Omental fat pad (tissue), 3 donors: ENCODE measurements at regions not wholly inside any gene's neighbourhood (a gene's known extent, or its start where the extent isn't known, plus 50 kb on each side); places are given as distances from the start of the nearest gene placed in this dataset.

Experiments
- ATAC-seq: fragments of 150-250 bp; one replicate; pipeline ENCODE4 v1.9.1; 2016; ENCODE audit warnings: mild to moderate bottlenecking, moderate library complexity; ENCODE audit not compliant: low FRiP score
- DNase-seq: peaks from one replicate; pipeline ENCODE4 v3.0.0-alpha.2; 2019; ENCODE audit warnings: low spot score
- TF ChIP-seq, protein P1 (sequence below), 3 donors: fragments of 450-650 bp; IDR thresholded peaks; one replicate each; pipeline ENCODE4 v1.5.1; 2016 to 2017; ENCODE audit warnings: antibody characterized with exemption in 3 of 3, mild to moderate bottlenecking in 3 of 3, moderate library complexity in 2 of 3

DNA sequence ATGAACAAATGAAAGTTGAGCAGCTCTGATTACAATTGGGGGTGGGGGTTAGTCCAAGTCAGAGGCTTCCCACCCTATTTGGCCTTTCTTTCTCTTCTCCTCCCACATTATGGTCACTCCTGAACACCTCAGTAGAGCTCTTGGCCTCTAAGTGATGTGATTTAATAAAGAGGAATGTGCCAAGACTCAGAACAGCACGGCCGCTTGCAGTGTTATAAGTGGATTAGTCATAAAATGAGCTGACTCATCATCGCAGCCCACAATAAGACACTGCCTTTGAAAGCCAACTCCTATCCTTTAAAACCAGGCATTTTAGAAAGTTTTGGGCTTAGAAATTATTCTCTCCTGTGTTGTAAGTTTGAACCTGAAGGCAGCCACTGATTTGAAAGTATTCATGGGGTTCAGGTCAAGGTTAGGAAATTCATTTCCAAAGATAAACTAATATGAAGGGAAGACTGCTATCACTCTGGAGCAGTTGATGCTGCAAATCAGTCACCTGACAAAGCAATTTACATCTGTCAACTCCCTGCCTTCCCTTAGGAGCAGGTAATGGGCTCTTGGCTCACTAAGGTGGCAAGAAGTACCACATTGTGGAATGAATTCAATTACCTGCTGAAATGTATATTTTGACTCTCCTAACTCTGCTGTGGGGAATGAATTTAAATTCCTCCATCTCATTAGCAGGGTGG, 283.6 kb upstream of the NMUR2 start:
- ATAC-seq (peak; percentile 99), DNase-seq (no peak)
- TF ChIP-seq, protein P1, sequence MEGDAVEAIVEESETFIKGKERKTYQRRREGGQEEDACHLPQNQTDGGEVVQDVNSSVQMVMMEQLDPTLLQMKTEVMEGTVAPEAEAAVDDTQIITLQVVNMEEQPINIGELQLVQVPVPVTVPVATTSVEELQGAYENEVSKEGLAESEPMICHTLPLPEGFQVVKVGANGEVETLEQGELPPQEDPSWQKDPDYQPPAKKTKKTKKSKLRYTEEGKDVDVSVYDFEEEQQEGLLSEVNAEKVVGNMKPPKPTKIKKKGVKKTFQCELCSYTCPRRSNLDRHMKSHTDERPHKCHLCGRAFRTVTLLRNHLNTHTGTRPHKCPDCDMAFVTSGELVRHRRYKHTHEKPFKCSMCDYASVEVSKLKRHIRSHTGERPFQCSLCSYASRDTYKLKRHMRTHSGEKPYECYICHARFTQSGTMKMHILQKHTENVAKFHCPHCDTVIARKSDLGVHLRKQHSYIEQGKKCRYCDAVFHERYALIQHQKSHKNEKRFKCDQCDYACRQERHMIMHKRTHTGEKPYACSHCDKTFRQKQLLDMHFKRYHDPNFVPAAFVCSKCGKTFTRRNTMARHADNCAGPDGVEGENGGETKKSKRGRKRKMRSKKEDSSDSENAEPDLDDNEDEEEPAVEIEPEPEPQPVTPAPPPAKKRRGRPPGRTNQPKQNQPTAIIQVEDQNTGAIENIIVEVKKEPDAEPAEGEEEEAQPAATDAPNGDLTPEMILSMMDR (IDR thresholded peaks at IDR 0.05) = no peak

DNA sequence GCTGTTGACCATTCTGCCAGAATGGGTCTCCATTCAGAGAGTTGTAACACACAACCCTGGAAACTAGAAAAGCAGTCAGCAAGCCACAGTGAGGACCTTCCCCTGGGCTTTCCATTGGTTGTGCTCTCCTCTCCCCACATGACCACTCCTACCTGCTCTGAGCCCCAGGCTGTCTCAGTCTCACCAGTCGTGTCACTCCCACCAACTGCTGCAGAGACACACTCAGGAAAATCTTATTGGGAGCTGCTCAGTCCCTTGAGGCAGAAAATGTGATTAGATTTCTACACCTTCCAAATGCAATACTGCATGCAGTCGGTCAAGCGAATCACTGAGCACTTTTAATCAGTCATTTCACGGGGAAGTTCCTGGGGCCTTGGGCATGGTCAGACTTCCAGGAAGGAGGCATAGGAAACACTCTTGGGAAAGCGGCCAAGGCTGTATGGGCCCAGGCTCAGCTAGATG, 284.2 kb upstream of the NMUR2 start:
- DNase-seq = no peak
- no peak for ATAC-seq

DNA sequence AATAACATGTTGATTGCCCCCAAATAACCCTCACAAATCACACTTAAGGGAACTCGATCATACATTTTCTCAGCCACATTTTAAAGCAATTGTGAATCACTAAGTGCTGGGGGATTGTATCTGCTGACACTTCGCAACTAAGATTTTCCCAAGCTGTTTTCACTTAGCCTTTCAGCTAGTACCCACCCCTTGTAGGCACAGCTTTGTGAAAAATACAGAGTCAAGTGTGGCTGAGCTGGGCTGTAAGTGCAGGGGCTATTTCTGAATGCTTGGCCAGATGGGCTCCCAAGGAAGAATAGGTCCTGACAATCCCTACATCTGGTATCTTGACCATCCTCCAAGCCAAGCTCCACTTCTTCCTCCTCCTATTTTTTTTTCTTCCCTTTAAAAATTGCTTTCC, 289.2 kb upstream of the NMUR2 start:
- no peak for DNase-seq
- TF ChIP-seq, protein P1 (IDR thresholded peaks at IDR 0.05) = no peak

More for the DNA sequence above, 284.2 kb upstream of the NMUR2 start:
- TF ChIP-seq, protein P1 (IDR thresholded peaks at IDR 0.05) = no peak

DNA sequence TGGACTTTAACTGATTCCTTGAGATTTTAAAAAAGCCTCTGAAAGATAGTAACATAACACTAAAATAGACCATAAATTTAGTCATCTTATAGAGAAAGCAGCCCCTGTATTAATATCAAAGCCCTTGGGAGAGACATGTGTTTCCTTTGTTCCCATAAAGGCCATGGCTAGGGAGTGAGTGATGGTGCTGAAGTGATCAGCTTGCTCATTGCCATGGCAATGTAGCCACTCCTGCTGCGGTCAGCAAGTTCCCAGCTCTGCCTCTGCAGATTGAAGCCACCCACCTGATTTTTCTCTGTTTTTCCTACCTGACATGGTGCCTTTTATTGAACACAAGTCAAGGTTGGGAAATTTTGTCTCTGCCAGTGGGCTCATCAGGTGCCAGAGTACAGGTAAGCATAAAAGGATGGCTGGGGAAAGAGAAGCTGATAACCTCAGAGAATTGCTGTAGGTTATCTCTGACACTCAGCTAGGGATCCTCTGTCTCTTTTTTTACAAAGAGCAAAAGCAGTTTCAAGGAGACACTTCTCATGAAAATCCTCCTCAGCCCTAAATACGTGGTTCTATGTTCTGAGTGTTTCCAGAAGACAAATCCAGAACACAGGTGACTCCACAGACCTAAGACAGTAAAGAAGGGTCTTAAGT, 296.3 kb upstream of the NMUR2 start:
- no peak for ATAC-seq

More for the DNA sequence above, 289.2 kb upstream of the NMUR2 start:
- no peak for ATAC-seq

DNA sequence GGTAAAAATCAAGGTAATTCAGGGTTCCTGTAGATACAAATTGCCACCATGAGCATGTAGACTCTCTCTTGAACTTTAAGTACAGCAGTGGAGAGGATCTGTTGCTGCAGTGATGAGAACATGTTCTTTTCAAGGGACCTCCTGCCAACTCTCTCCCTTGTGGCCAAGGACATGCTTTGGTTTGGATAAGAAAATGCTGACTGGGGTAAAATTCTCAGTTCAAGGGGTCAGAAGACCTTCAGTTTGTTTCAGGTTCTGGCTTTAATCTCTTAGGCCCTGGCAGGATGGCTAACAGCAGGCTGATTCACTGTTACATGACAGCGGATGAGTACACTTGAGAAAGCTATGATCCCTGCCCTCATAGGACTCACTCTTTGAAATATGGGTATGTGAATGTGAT, 299.2 kb upstream of the NMUR2 start:
- TF ChIP-seq, protein P1 (IDR thresholded peaks at IDR 0.05) = no peak
- ATAC-seq = no peak

More for the DNA sequence above, 296.3 kb upstream of the NMUR2 start:
- no peak for DNase-seq
- TF ChIP-seq, protein P1 (IDR thresholded peaks at IDR 0.05) = no peak

DNA sequence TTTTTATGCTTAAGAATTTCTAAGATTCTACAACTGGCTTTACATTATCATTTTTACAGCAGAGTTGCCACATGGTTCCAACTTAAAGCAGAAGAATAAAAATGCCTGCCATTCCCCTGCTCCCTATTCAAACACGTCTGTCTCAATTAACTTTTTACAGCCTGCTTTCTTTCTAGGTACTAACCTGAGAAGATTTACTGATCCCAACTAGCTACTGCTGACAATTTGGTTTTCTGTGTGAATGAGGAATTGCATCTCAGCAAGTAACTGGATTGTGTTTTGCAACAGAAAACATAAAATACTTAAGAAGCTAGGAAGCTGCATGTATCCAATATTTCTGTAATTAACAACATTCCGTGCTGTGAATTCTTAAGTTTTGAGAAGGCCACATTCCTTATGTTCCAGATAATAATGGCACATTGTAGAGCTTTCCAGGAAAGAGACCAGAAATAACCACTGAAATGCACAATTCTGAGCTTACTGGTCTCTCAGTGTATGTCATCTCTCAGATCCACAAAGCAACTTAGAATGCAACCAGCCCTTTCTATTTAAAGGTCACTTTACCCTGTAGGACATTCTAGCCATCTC, 306.8 kb upstream of the NMUR2 start:
- TF ChIP-seq, protein P1 (IDR thresholded peaks at IDR 0.05) = no peak

More for the DNA sequence above, 299.2 kb upstream of the NMUR2 start:
- DNase-seq = no peak

More for the DNA sequence above, 306.8 kb upstream of the NMUR2 start:
- no peak for ATAC-seq
- no peak for DNase-seq
